ENCODE measurements at regions not wholly inside any gene's neighbourhood (a gene's known extent, or its start where the extent isn't known, plus 50 kb on each side); places are given as distances from the start of the nearest gene placed in this dataset.
A peak's percentile ranks its signal among the peaks of the same experiment; 100 is the strongest.

GRCh38 chr2:59025157-59025757 lies 784.1 kb upstream of the FANCL start:
- no peak overlapping the region for H3K4me3 ChIP-seq (ENCODE audit: low read depth, low read length)
- no peaks in the 10 kb centered on the region for H3K36me3 ChIP-seq (ENCODE audit: control insufficient read depth, insufficient read depth, low read length)
- TF ChIP-seq CTCF (IDR thresholded peaks at IDR 0.05; ENCODE audit: insufficient read depth, low read length, poor library complexity, severe bottlenecking), result peak; percentile 95
- H3K27me3 ChIP-seq (ENCODE audit: control insufficient read depth, insufficient read depth, low read length), result no peaks in the 10 kb centered on the region
- DNase-seq (ENCODE audit: low read depth), result no peak

- DNase-seq (ENCODE audit: low read depth), result no peak
- no peak for TF ChIP-seq CTCF (IDR thresholded peaks at IDR 0.05; ENCODE audit: insufficient read depth, low read length, poor library complexity, severe bottlenecking)
- Histone ChIP-seq H3K4me3 (ENCODE audit: low read depth, low read length) (no peak overlapping the region), H3K27me3 (ENCODE audit: control insufficient read depth, insufficient read depth, low read length) (no peaks in the 10 kb centered on the region), H3K36me3 (ENCODE audit: control insufficient read depth, insufficient read depth, low read length) (no peaks in the 10 kb centered on the region)
These were observed 780.7 kb upstream of the FANCL start for GRCh38 chr2:59021786-59022185.

- DNase-seq (ENCODE audit: low read depth), result no peak
- TF ChIP-seq CTCF (IDR thresholded peaks at IDR 0.05; ENCODE audit: insufficient read depth, low read length, poor library complexity, severe bottlenecking), result no peak
- Histone ChIP-seq H3K4me3 (ENCODE audit: low read depth, low read length) (no peak overlapping the region), H3K27me3 (ENCODE audit: control insufficient read depth, insufficient read depth, low read length) (no peaks in the 10 kb centered on the region), H3K36me3 (ENCODE audit: control insufficient read depth, insufficient read depth, low read length) (no peaks in the 10 kb centered on the region)
These were observed 778.5 kb upstream of the FANCL start for GRCh38 chr2:59019566-59020159.

GRCh38 chr2:59018737-59019136 lies 777.6 kb upstream of the FANCL start:
- DNase-seq (ENCODE audit: low read depth), result no peak
- no peak for TF ChIP-seq CTCF (IDR thresholded peaks at IDR 0.05; ENCODE audit: insufficient read depth, low read length, poor library complexity, severe bottlenecking)
- Histone ChIP-seq H3K4me3 (ENCODE audit: low read depth, low read length) (no peak overlapping the region), H3K27me3 (ENCODE audit: control insufficient read depth, insufficient read depth, low read length) (no peaks in the 10 kb centered on the region), H3K36me3 (ENCODE audit: control insufficient read depth, insufficient read depth, low read length) (no peaks in the 10 kb centered on the region)

GRCh38 chr2:59015027-59015426 lies 773.9 kb upstream of the FANCL start:
- Histone ChIP-seq H3K4me3 (ENCODE audit: low read depth, low read length) (no peak overlapping the region), H3K27me3 (ENCODE audit: control insufficient read depth, insufficient read depth, low read length) (no peaks in the 10 kb centered on the region), H3K36me3 (ENCODE audit: control insufficient read depth, insufficient read depth, low read length) (no peaks in the 10 kb centered on the region)
- DNase-seq (ENCODE audit: low read depth), result no peak
- no peak for TF ChIP-seq CTCF (IDR thresholded peaks at IDR 0.05; ENCODE audit: insufficient read depth, low read length, poor library complexity, severe bottlenecking)

- TF ChIP-seq CTCF (IDR thresholded peaks at IDR 0.05; ENCODE audit: insufficient read depth, low read length, poor library complexity, severe bottlenecking), result no peak
- DNase-seq (ENCODE audit: low read depth), result no peak
- no peaks in the 10 kb centered on the region for H3K36me3 ChIP-seq (ENCODE audit: control insufficient read depth, insufficient read depth, low read length)
- H3K4me3 ChIP-seq (ENCODE audit: low read depth, low read length), result no peak overlapping the region
- H3K27me3 ChIP-seq (ENCODE audit: control insufficient read depth, insufficient read depth, low read length), result no peaks in the 10 kb centered on the region
These were observed 771.8 kb upstream of the FANCL start for GRCh38 chr2:59012971-59013370.

Data from kidney epithelial cell (primary cell).